HG03159 (cell line): ENCODE measurements at regions not wholly inside any gene's neighbourhood (a gene's known extent, or its start where the extent isn't known, plus 50 kb on each side); places are given as distances from the start of the nearest gene placed in this dataset.

Experiments
- ATAC-seq: cut with Tn5 transposase; IDR thresholded peaks from one replicate; pipeline ENCODE4 v1.9.1; 2021; ENCODE audit warnings: mild to moderate bottlenecking, moderate library complexity; ENCODE audit not compliant: unreplicated experiment

- ATAC-seq, result peak; percentile 72
These were observed 73.2 kb upstream of the PDK4 start for GRCh38 chr7:95669513-95669912.

GRCh38 chr7:95668504-95669018 is 72.2 kb upstream of the PDK4 start:
- ATAC-seq, result no peak

- ATAC-seq, result no peak
These were observed 66.7 kb upstream of the PDK4 start for GRCh38 chr7:95662987-95663386.

- ATAC-seq, result no peak
These were observed 63.7 kb upstream of the PDK4 start for GRCh38 chr7:95660023-95660434.

- no peak for ATAC-seq
These were observed 62.4 kb upstream of the PDK4 start for GRCh38 chr7:95658676-95659075.

GRCh38 chr7:95649546-95649945 is 53.2 kb upstream of the PDK4 start:
- ATAC-seq, result no peak

GRCh38 chr7:95646350-95646749 is 50.0 kb upstream of the PDK4 start:
- no peak for ATAC-seq
